ENCODE measurements at regions not wholly inside any gene's neighbourhood (a gene's known extent, or its start where the extent isn't known, plus 50 kb on each side); places are given as distances from the start of the nearest gene placed in this dataset.

- DNase-seq: no peak
- no peak overlapping the region for H3K4me3 ChIP-seq (ENCODE audit: low read length)
- Mint-ChIP-seq H3K9me3 (no peaks in the 10 kb centered on the region), H3K27ac (no peak overlapping the region), H3K4me3 (no peak overlapping the region), H3K27me3 (ENCODE audit: insufficient read depth) (no peaks in the 10 kb centered on the region), H3K4me1 (peaks cover 3% of the 10 kb centered on the region), H3K36me3 (ENCODE audit: low read depth) (no peaks in the 10 kb centered on the region)
- TF ChIP-seq CTCF (conservative IDR thresholded peaks at IDR 0.05): no peak
- no peak overlapping the region for H3K9ac ChIP-seq (ENCODE audit: extremely low read depth, low read length, poor library complexity, severe bottlenecking)
- H3K4me1 ChIP-seq (ENCODE audit: control insufficient read depth, insufficient read depth, low read length): peaks cover 3% of the 10 kb centered on the region
- no peaks in the 10 kb centered on the region for H3K27me3 ChIP-seq (ENCODE audit: control insufficient read depth, insufficient read depth, low read length, poor library complexity, severe bottlenecking)
- H3K36me3 ChIP-seq (ENCODE audit: control insufficient read depth, insufficient read depth, low read length): no peaks in the 10 kb centered on the region
- no peaks in the 10 kb centered on the region for H3K9me3 ChIP-seq (ENCODE audit: control insufficient read depth, low read length)
- no peak overlapping the region for H3K27ac ChIP-seq (ENCODE audit: low read depth, low read length)
- 96% methylated on average over 2 of the region's 2 CpGs; no CpG with 5 or more reads in 1 of the 2 experiments for WGBS, 2 experiments (ENCODE audit: insufficient coverage in 1 of 2, insufficient read length in 1 of 2)
Measured at GRCh38 chr4:81982846-81983540, 390.8 kb downstream of the HNRNPD start.

DNA sequence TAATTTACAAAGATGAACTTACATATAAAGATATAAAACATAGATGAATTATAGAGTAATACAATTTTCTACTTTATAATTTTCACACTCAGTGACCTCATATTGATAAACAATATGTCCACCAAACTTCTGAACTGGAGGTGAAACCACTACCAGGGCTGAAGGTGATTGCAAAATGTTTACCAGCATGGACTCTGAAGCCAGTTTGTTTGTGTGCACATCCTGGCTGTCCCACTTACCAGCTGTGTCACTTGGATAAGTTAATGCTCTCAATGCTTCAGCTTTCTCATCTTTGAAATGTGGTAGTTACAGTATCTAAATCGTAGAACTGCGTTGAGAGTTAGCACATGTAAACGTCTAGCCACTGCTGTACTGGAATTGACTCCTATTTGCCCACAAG lies 392.6 kb downstream of the HNRNPD start:
- no peaks in the 10 kb centered on the region for H3K27me3 ChIP-seq (ENCODE audit: control insufficient read depth, insufficient read depth, low read length, poor library complexity, severe bottlenecking)
- H3K4me1 ChIP-seq (ENCODE audit: control insufficient read depth, insufficient read depth, low read length): peaks cover 3% of the 10 kb centered on the region
- TF ChIP-seq CTCF (conservative IDR thresholded peaks at IDR 0.05): no peak
- H3K9me3 ChIP-seq (ENCODE audit: control insufficient read depth, low read length): no peaks in the 10 kb centered on the region
- no peaks in the 10 kb centered on the region for H3K36me3 Mint-ChIP-seq (ENCODE audit: low read depth)
- H3K27ac Mint-ChIP-seq: no peak overlapping the region
- no peaks in the 10 kb centered on the region for H3K27me3 Mint-ChIP-seq (ENCODE audit: insufficient read depth)
- no peak for DNase-seq
- H3K4me3 Mint-ChIP-seq: no peak overlapping the region
- no peaks in the 10 kb centered on the region for H3K36me3 ChIP-seq (ENCODE audit: control insufficient read depth, insufficient read depth, low read length)
- H3K4me1 Mint-ChIP-seq: no peaks in the 10 kb centered on the region
- no peak overlapping the region for H3K27ac ChIP-seq (ENCODE audit: low read depth, low read length)
- H3K9me3 Mint-ChIP-seq: no peaks in the 10 kb centered on the region
- H3K9ac ChIP-seq (ENCODE audit: extremely low read depth, low read length, poor library complexity, severe bottlenecking): no peak overlapping the region
- no peak overlapping the region for H3K4me3 ChIP-seq (ENCODE audit: low read length)
- WGBS, 2 experiments (ENCODE audit: insufficient coverage in 1 of 2, insufficient read length in 1 of 2): 86 to 100% methylated on average over 3 of the region's 3 CpGs

DNA sequence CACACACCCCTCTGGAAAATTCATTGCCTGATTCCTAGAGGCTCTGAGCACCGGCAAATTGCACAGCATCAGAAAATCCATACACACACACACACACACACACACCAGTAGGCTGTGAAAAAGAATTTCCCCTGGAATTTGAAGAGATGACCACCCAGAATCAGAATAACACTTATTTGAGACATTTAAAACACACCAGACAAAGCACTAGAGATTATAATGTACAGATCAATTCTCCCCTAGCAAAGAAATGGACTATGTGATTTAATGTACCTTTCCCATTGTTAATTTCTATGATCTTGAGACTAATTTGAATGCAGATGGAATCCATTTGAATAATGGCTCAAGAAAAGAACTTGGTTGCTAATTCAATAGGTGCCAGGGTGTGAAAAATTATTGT lies 399.3 kb downstream of the HNRNPD start:
- no peak for DNase-seq
- Histone ChIP-seq H3K27me3 (ENCODE audit: control insufficient read depth, insufficient read depth, low read length, poor library complexity, severe bottlenecking) (no peaks in the 10 kb centered on the region), H3K9me3 (ENCODE audit: control insufficient read depth, low read length) (no peaks in the 10 kb centered on the region), H3K9ac (ENCODE audit: extremely low read depth, low read length, poor library complexity, severe bottlenecking) (no peak overlapping the region), H3K27ac (ENCODE audit: low read depth, low read length) (no peak overlapping the region), H3K4me1 (ENCODE audit: control insufficient read depth, insufficient read depth, low read length) (no peaks in the 10 kb centered on the region), H3K4me3 (ENCODE audit: low read length) (no peak overlapping the region), H3K36me3 (ENCODE audit: control insufficient read depth, insufficient read depth, low read length) (no peaks in the 10 kb centered on the region)
- Mint-ChIP-seq H3K9me3 (no peaks in the 10 kb centered on the region), H3K4me3 (no peak overlapping the region), H3K4me1 (peaks cover 10% of the 10 kb centered on the region), H3K36me3 (ENCODE audit: low read depth) (no peaks in the 10 kb centered on the region), H3K27me3 (ENCODE audit: insufficient read depth) (no peaks in the 10 kb centered on the region), H3K27ac (no peak overlapping the region)
- WGBS, 2 experiments (ENCODE audit: insufficient coverage in 1 of 2, insufficient read length in 1 of 2): 92% methylated on average over 1 of the region's 1 CpG; no CpG with 5 or more reads in 1 of the 2 experiments
- no peak for TF ChIP-seq CTCF (conservative IDR thresholded peaks at IDR 0.05)
